GM18861 (cell line): ENCODE measurements at regions not wholly inside any gene's neighbourhood (a gene's known extent, or its start where the extent isn't known, plus 50 kb on each side); places are given as distances from the start of the nearest gene placed in this dataset.
"Not testable (repeated sequence)": the region's sequence is repeated elsewhere in the genome, so short reads cannot be mapped to it uniquely, and the experiment has no call there.

Experiments used
- ATAC-seq: cut with Tn5 transposase; IDR thresholded peaks from one replicate; pipeline ENCODE4 v1.9.1; 2021; ENCODE audit not compliant: unreplicated experiment

- ATAC-seq: no peak
Observed at GRCh38 chr6:141884850-141885249, 247.9 kb upstream of the GJE1 start.

GRCh38 chr6:141878686-141879085, 254.0 kb upstream of the GJE1 start:
- no peak for ATAC-seq

DNA sequence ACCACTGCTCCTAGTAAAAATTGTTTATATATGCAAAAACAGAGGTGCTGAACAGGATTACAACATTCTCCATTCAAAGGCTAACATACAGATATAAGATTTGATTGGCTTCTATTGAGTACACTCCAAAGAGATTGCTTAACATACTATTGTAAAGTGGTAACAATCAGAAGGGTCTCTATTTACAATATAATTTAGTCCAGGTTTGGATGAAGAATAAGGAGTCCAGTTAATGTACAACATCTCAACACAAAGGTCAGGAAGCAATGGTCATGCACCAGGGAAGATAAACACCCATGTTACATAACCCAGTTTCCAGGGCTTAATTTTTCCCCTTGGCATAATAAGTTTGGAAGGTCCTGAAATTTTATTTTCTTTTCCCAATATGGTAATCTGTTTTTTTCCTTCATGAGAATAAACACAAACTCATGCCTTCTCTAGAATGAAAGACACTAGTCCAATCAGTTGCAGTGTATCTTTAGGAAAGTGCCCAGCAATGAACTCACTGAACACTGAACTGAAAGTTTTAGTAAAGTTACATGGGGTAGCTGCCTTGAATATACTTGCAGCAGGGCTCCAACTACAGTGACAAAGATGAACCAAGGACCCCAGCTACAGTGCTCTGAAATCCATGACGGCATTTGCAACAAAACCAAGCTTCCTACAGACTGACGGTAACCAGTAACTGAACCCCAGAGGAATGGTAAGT, 255.3 kb upstream of the GJE1 start:
- ATAC-seq: no peak

- no peak for ATAC-seq
Observed at GRCh38 chr6:141874930-141875602, 257.7 kb upstream of the GJE1 start.

DNA sequence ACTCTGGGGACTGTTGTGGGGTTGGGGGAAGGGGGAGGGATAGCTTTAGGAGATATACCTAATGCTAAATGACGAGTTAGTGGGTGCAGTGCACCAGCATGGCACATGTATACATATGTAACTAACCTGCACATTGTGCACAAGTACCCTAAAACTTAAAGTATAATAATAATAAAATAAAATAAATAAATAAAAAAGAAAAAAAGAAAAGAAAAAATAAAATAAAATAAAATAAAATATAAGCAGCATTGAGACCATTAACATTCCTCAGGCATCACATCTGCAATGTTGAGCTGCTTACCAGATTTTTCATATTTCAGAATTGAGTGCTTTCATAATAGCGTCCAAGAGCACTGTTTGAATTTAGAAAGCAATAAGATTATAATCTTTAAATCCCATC, 263.2 kb upstream of the GJE1 start:
- ATAC-seq: not testable (repeated sequence)

- ATAC-seq: no peak
Observed at GRCh38 chr6:141867767-141868166, 265.0 kb upstream of the GJE1 start.

DNA sequence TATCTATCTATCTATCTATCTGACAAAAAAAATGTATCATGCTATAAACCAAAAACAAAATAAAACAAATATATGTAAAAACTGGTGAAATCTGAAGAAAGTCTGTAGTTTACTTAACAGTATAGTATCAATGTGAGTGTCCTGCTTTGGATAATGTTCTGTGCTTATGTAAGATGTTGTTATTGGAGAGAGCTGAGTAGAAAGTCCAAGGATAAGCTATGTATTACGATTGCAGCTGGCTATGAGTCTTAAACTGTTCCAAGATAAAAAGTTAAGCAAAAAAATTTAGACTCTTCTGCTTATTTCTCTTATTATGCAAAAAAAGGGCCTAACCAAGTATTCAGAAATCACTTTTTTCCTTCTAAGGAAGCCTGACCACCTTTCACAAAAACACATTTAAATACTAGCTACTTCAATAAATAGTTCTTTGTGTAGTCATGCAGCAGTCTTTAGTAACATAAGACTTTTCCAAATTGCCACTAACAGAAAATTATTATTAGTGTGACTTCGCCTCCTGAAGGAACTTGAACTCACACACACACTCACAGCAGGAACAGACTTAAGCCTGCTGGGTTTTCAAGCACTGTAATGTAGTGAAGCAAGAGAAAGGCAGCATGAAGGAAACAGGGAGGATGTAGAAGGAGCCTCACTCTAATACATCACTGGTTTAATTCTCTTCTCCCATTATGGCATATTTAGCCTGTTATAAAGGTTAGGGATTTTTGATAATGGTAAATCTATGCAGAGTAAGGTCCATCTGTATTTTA, 265.8 kb upstream of the GJE1 start:
- ATAC-seq: no peak

DNA sequence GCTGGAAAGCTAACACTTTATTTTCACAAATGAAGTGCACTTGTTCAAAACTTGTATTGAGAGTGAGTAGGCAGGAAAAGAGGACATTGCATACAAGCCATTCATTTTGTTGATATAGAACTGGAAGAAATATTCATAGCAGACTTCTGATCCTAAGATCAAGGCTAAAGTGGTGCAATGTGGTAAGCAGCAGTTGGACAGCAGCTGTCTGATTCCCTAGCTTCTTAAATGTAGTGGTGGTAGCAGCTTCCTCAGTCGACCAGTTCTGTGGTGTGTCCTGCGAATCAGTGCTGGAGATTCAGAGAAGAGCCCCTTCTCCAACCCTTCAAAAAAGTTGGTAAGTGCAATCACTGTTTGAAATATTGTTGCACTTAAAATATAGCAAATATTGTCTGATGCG, 281.7 kb upstream of the GJE1 start:
- ATAC-seq: no peak

GRCh38 chr6:141848029-141848890, 284.5 kb upstream of the GJE1 start:
- no peak for ATAC-seq

DNA sequence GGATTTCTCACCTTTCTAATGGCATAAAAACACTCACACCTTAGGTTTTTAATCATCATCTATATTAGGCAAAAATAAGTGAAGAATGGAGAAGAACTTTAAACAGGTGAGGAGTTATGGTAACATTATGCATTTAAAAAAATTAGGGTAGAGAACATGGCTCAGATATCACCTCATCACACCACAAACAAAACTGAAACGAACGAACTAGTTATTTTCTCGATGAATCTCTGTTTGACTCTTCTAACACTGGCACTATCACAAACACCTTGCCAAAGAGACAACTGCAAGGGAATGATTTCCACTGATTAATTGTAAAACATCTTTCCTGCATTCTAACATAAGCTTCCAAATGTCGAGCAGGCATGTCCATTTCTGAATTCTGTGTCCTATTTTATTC, 286.1 kb upstream of the GJE1 start:
- no peak for ATAC-seq

- ATAC-seq: no peak
Observed at GRCh38 chr6:141843178-141843834, 289.4 kb upstream of the GJE1 start.

DNA sequence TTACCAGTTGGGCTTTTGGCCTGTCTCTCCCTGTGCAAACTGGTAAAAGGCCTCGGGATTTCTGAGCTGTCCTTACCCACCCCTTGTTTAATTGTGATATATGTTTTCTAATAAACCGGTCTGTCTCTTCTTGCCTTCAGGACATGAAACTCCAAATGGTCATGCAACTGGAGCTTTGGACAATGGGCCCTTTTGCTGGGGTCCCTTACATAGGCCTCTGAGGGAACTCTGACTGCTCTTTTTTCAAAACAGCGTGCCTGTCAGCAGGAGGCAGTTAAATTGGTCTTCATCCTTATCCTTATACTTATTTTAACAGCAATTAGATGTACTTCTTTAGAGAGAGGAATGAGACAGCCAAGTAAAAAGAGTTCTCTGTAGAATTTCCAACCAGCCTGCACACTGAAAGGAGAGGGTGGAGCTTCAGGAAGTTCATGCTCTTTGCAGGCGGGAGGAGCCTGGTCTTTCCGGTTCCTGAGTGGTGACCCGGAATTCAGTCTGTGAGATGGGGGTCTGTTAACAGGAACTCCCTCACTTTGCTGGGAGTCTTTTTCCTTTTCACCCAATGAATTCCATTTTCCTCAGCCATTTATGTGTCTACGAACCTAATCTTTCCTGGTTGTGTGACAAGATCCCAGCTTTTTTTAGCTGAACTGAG, 299.6 kb upstream of the GJE1 start:
- no peak for ATAC-seq

- no peak for ATAC-seq
Observed at GRCh38 chr6:141830530-141830929, 302.2 kb upstream of the GJE1 start.

DNA sequence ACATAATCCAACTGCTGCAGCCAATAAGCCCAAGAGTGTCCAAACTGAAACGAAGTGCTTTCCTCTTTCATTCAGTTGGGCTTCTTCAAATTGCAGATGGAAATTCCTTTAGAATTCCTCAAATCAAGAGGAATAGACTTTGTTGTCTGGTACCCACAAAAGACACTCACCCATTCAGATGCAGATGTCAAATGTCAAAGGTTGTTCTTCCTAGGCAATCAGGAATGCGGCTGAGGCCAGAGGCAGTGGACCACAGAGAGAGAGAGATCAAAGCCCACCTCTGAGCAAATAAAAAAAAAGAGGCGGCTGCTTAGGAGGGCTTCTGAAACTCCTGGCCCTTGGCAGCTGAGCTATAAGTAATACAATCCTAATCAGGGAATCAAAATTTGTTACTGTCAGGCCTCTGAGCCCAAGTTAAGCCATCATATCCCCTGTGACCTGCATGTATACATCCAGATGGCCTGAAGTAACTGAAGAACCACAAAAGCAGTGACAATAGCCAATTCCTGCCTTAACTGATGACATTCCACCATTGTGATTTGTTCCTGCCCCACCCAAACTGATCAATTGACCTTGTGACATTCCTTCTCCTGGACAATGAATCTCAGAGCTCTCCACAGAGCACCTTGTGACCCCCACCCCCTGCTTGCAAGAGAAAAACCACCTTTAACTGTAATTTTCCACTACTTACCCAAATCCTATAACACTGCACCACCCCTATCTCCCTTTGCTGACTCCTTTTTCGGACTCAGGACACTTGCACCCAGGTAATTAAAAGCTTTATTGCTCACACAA, 303.0 kb upstream of the GJE1 start:
- ATAC-seq: no peak

DNA sequence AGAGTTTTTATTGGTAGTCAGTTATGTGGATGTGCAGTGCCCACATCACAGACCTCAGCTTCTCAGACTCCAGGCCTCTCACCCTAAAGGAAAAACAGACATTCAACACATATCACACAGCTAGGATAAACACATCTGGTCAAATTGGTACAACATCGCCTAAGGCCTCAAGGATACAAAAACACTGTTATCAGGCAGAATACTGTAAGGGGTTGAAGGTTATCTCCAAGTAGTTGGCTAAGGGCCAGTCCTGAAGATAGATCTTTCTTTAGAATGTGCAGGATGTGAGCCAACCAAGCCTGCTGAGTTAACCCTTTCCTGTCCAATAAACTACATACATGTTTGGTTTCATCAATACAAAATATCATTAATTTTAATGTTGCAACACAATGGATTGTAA, 308.4 kb upstream of the GJE1 start:
- no peak for ATAC-seq

DNA sequence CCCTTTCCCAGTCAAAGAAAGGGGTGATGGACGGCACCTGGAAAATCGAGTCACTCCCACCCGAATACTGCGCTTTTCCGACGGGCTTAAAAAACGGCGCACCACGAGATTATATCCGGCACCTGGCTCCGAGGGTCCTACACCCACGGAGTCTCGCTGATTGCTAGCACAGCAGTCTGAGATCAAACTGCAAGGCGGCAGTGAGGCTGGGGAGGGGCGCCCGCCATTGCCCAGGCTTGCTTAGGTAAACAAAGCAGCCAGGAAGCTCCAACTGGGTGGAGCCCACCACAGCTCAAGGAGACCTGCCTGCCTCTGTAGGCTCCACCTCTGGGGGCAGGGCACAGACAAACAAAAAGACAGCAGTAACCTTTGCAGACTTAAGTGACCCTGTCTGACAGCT, 317.7 kb upstream of the GJE1 start:
- ATAC-seq: not testable (repeated sequence)

DNA sequence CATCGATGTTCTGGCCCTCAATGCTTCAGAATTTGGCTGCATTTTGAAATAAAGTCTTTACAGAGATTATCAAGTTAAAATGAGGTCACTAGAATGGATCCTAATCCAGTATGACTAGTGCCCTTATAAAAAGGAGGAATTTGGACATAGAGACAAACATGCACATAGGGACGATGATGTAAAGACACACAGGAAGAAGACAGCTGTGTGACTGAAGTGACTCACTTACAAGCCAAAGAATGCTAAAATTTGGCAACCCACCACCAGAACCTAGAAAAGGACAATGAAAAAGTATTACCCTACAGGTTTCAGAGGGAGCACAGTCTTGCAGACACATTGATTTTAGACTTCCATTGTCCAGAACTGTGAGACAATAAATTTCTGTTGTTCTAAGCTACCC, 322.8 kb upstream of the GJE1 start:
- ATAC-seq: no peak

GRCh38 chr6:141808662-141809061, 324.1 kb upstream of the GJE1 start:
- ATAC-seq: no peak

GRCh38 chr6:141800973-141801372, 331.8 kb upstream of the GJE1 start:
- ATAC-seq: not testable (repeated sequence)
